WTC11 (cell line): ENCODE measurements at regions not wholly inside any gene's neighbourhood (a gene's known extent, or its start where the extent isn't known, plus 50 kb on each side); places are given as distances from the start of the nearest gene placed in this dataset.

Experiments
- ATAC-seq: fragments of 200-7000 bp; cut with Tn5 transposase; 2 replicates; pipeline ENCODE4 v1.10.0; 2021; ENCODE audit warnings: mild to moderate bottlenecking, moderate library complexity
- CTCF ChIA-PET: fragments of 300-600 bp; sonication (Branson Sonifier 250); formaldehyde crosslinking; loops from one replicate; lab custom pipeline; 2021; ENCODE audit warnings: antibody characterized with exemption; lab: Charles Lee
- POLR2A ChIA-PET: fragments of 350-600 bp; sonication (Branson Sonifier 250); formaldehyde crosslinking; loops from one replicate; lab custom pipeline; 2021; ENCODE audit warnings: antibody characterized with exemption; lab: Charles Lee
- DNase-seq: peaks from one replicate; pipeline ENCODE4 v3.0.0; 2021; ENCODE audit warnings: low spot score
- H3K27ac Mint-ChIP-seq: 2 replicates; pipeline ENCODE4 v1.8.0; 2021; ENCODE audit warnings: mixed read lengths
- H3K27me3 Mint-ChIP-seq: 2 replicates; pipeline ENCODE4 v1.8.0; 2021; ENCODE audit warnings: low read depth, mild to moderate bottlenecking, moderate library complexity, mixed read lengths
- H3K36me3 Mint-ChIP-seq: 2 replicates; pipeline ENCODE4 v1.8.0; 2021; ENCODE audit warnings: mixed read lengths
- H3K4me1 Mint-ChIP-seq: 2 replicates; pipeline ENCODE4 v1.8.0; 2022; ENCODE audit warnings: mixed read lengths
- H3K4me3 Mint-ChIP-seq: 2 replicates; pipeline ENCODE4 v1.8.0; 2021; ENCODE audit warnings: mild to moderate bottlenecking, moderate library complexity, mixed read lengths
- H3K9me3 Mint-ChIP-seq: 2 replicates; pipeline ENCODE4 v1.8.0; 2021; ENCODE audit warnings: mixed read lengths
- ATF6 ChIP-seq: sonication (generic); formaldehyde crosslinking; IDR thresholded peaks from 2 replicates; pipeline ENCODE4 v1.8.1; 2023; ENCODE audit warnings: mild to moderate bottlenecking, missing genetic modification reagents
- ELF4 ChIP-seq: sonication (generic); formaldehyde crosslinking; IDR thresholded peaks from 2 replicates; pipeline ENCODE4 v1.8.1; 2022; ENCODE audit warnings: low read depth, mild to moderate bottlenecking, moderate library complexity, missing genetic modification reagents
- ESRRA ChIP-seq: sonication (generic); formaldehyde crosslinking; IDR thresholded peaks from 2 replicates; pipeline ENCODE4 v1.8.1; 2022; ENCODE audit warnings: mild to moderate bottlenecking, missing genetic modification reagents, borderline replicate concordance
- HMGA2 ChIP-seq: fragments of 250-450 bp; sonication (Bioruptor Pico); IDR thresholded peaks from 2 replicates; pipeline ENCODE4 v1.4.0; 2021; ENCODE audit warnings: mild to moderate bottlenecking, moderate library complexity
- IRF2 ChIP-seq: sonication (generic); formaldehyde crosslinking; IDR thresholded peaks from 2 replicates; pipeline ENCODE4 v1.8.0; 2022; ENCODE audit warnings: low read depth, missing genetic modification reagents, borderline replicate concordance
- PRDM15 ChIP-seq: sonication (generic); formaldehyde crosslinking; IDR thresholded peaks from 2 replicates; pipeline ENCODE4 v1.8.0; 2022; ENCODE audit warnings: missing genetic modification reagents
- RELA ChIP-seq: sonication (generic); formaldehyde crosslinking; IDR thresholded peaks from 2 replicates; pipeline ENCODE4 v1.8.1; 2022; ENCODE audit warnings: missing genetic modification reagents, mild to moderate bottlenecking, borderline replicate concordance
- ZBTB43 ChIP-seq: sonication (generic); formaldehyde crosslinking; IDR thresholded peaks from 2 replicates; pipeline ENCODE4 v1.8.1; 2023; ENCODE audit warnings: mild to moderate bottlenecking, missing genetic modification reagents
- ZNF281 ChIP-seq: sonication (generic); formaldehyde crosslinking; IDR thresholded peaks from 2 replicates; pipeline ENCODE4 v1.8.0; 2023; ENCODE audit warnings: mild to moderate bottlenecking, missing genetic modification reagents
- ZNF671 ChIP-seq: fragments of 250-450 bp; sonication (Bioruptor Pico); IDR thresholded peaks from 2 replicates; pipeline ENCODE4 v1.8.0; 2021; ENCODE audit warnings: mild to moderate bottlenecking
- TF ChIP-seq, protein P1 (sequence below): sonication (generic); formaldehyde crosslinking; IDR thresholded peaks from 2 replicates; pipeline ENCODE4 v1.8.1; 2023; ENCODE audit warnings: mild to moderate bottlenecking, missing genetic modification reagents, moderate library complexity
- TF ChIP-seq, protein P2 (sequence below): sonication (generic); formaldehyde crosslinking; IDR thresholded peaks from 2 replicates; pipeline ENCODE4 v1.8.1; 2023; ENCODE audit warnings: mild to moderate bottlenecking, missing genetic modification reagents, moderate library complexity
- TF ChIP-seq, protein P3 (sequence below): fragments of 250-450 bp; sonication (Bioruptor Pico); IDR thresholded peaks from 2 replicates; pipeline ENCODE4 v1.9.0; 2021; ENCODE audit warnings: mild to moderate bottlenecking

- TF ChIP-seq, protein P1, sequence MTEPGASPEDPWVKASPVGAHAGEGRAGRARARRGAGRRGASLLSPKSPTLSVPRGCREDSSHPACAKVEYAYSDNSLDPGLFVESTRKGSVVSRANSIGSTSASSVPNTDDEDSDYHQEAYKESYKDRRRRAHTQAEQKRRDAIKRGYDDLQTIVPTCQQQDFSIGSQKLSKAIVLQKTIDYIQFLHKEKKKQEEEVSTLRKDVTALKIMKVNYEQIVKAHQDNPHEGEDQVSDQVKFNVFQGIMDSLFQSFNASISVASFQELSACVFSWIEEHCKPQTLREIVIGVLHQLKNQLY (CRISPR knock-in tag): no peak
- no peak for TF ChIP-seq PRDM15 (CRISPR knock-in tag)
- no peak for TF ChIP-seq HMGA2 (CRISPR knock-in tag)
- TF ChIP-seq IRF2: no peak
- no peak for TF ChIP-seq ZNF281 (CRISPR knock-in tag)
- TF ChIP-seq ELF4 (CRISPR knock-in tag): no peak
- TF ChIP-seq, protein P2, sequence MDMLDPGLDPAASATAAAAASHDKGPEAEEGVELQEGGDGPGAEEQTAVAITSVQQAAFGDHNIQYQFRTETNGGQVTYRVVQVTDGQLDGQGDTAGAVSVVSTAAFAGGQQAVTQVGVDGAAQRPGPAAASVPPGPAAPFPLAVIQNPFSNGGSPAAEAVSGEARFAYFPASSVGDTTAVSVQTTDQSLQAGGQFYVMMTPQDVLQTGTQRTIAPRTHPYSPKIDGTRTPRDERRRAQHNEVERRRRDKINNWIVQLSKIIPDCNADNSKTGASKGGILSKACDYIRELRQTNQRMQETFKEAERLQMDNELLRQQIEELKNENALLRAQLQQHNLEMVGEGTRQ (CRISPR knock-in tag): no peak
- no peak for TF ChIP-seq ZNF671 (CRISPR knock-in tag)
- TF ChIP-seq, protein P3, sequence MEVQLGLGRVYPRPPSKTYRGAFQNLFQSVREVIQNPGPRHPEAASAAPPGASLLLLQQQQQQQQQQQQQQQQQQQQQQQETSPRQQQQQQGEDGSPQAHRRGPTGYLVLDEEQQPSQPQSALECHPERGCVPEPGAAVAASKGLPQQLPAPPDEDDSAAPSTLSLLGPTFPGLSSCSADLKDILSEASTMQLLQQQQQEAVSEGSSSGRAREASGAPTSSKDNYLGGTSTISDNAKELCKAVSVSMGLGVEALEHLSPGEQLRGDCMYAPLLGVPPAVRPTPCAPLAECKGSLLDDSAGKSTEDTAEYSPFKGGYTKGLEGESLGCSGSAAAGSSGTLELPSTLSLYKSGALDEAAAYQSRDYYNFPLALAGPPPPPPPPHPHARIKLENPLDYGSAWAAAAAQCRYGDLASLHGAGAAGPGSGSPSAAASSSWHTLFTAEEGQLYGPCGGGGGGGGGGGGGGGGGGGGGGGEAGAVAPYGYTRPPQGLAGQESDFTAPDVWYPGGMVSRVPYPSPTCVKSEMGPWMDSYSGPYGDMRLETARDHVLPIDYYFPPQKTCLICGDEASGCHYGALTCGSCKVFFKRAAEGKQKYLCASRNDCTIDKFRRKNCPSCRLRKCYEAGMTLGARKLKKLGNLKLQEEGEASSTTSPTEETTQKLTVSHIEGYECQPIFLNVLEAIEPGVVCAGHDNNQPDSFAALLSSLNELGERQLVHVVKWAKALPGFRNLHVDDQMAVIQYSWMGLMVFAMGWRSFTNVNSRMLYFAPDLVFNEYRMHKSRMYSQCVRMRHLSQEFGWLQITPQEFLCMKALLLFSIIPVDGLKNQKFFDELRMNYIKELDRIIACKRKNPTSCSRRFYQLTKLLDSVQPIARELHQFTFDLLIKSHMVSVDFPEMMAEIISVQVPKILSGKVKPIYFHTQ (CRISPR knock-in tag): no peak
- TF ChIP-seq ATF6 (CRISPR knock-in tag): no peak
Observed at GRCh38 chr5:103990064-103990463, 427.5 kb upstream of the NUDT12 start.

DNA sequence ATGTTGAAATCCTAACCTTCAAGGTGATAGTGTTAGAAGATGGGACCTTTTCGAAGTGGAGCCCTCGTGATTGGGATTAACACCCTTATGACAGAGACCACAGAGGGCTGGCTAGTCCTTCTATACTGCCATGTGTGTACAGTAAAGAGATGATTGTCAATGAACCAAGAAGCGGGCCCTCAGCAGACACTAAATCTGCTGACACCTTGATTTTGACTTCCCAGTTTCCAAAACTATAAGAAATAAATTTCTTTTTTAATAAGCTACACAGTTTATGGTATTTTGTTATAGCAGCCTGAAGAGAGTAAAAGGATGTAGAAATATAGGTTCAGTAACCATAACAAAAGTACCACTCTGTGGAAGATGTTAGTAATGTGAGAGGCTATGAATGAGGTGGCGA lies 419.0 kb upstream of the NUDT12 start:
- DNase-seq (no peak), ATAC-seq (no peak)
- Mint-ChIP-seq H3K4me1 (no peaks in the 10 kb centered on the region), H3K9me3 (no peaks in the 10 kb centered on the region), H3K36me3 (no peaks in the 10 kb centered on the region), H3K27me3 (no peaks in the 10 kb centered on the region), H3K27ac (no peak overlapping the region), H3K4me3 (no peak overlapping the region)
- POLR2A ChIA-PET: no interaction called here
- TF ChIP-seq RELA (CRISPR knock-in tag) (no peak), ESRRA (CRISPR knock-in tag) (no peak), ZBTB43 (CRISPR knock-in tag) (no peak)
- CTCF ChIA-PET: interaction anchor here (0.5 kb wide), 1 partner anchor 90 kb away, joined by 3 read pairs; no protein-coding TSS in a partner anchor

More at GRCh38 chr5:103990064-103990463, 427.5 kb upstream of the NUDT12 start:
- Mint-ChIP-seq H3K27me3 (no peaks in the 10 kb centered on the region), H3K9me3 (no peaks in the 10 kb centered on the region), H3K36me3 (no peaks in the 10 kb centered on the region), H3K4me1 (peaks cover 35% of the 10 kb centered on the region), H3K27ac (no peak overlapping the region), H3K4me3 (no peak overlapping the region)
- DNase-seq (no peak), ATAC-seq (no peak)
- ChIA-PET CTCF (no interaction called here), POLR2A (no interaction called here)
